WERI-Rb-1 (cell line): ENCODE measurements at regions not wholly inside any gene's neighbourhood (a gene's known extent, or its start where the extent isn't known, plus 50 kb on each side); places are given as distances from the start of the nearest gene placed in this dataset.

Source experiments
- DNase-seq: peaks from one replicate; pipeline ENCODE4 v3.0.0-alpha.2; 2020
- H3K27ac ChIP-seq: fragments of 250-450 bp; sonication (Bioruptor Pico); 2 replicates; pipeline ENCODE4 v1.5.1; 2020; ENCODE audit warnings: mild to moderate bottlenecking, moderate library complexity
- H3K27me3 ChIP-seq: fragments of 250-450 bp; sonication (Bioruptor Pico); 2 replicates; pipeline ENCODE4 v1.5.1; 2021; ENCODE audit warnings: mild to moderate bottlenecking, low read depth, moderate library complexity; ENCODE audit not compliant: insufficient read depth, severe bottlenecking
- H3K36me3 ChIP-seq: fragments of 250-450 bp; sonication (Bioruptor Pico); 2 replicates; pipeline ENCODE4 v1.5.1; 2020; ENCODE audit warnings: mild to moderate bottlenecking, moderate library complexity
- H3K4me3 ChIP-seq: 2 replicates; pipeline ENCODE4 v1.5.1; 2011; ENCODE audit warnings: low read depth, mild to moderate bottlenecking, control low read depth, low read length
- H3K9me3 ChIP-seq: fragments of 250-450 bp; sonication (Bioruptor Pico); 2 replicates; pipeline ENCODE4 v1.5.1; 2021; ENCODE audit warnings: mild to moderate bottlenecking, moderate library complexity; ENCODE audit not compliant: severe bottlenecking
- CTCF ChIP-seq: IDR thresholded peaks from 2 replicates; pipeline ENCODE4 v1.5.1; 2011; ENCODE audit warnings: low read depth, mild to moderate bottlenecking, control low read depth, inconsistent platforms, low read length

GRCh38 chr6:142011156-142011555 lies 121.6 kb upstream of the GJE1 start:
- no peak overlapping the region for H3K27ac ChIP-seq
- DNase-seq: no peak
- H3K36me3 ChIP-seq: no peaks in the 10 kb centered on the region
- H3K9me3 ChIP-seq: no peaks in the 10 kb centered on the region
- no peak overlapping the region for H3K4me3 ChIP-seq
- peaks cover 5% of the 10 kb centered on the region for H3K27me3 ChIP-seq
- TF ChIP-seq CTCF: no peak

GRCh38 chr6:142009647-142010046 lies 123.1 kb upstream of the GJE1 start:
- no peak for TF ChIP-seq CTCF
- Histone ChIP-seq H3K27ac (no peak overlapping the region), H3K27me3 (peaks cover 5% of the 10 kb centered on the region), H3K9me3 (no peaks in the 10 kb centered on the region), H3K4me3 (no peak overlapping the region), H3K36me3 (no peaks in the 10 kb centered on the region)
- DNase-seq: no peak

GRCh38 chr6:142008781-142009180 lies 123.9 kb upstream of the GJE1 start:
- no peaks in the 10 kb centered on the region for H3K36me3 ChIP-seq
- H3K4me3 ChIP-seq: no peak overlapping the region
- no peak for DNase-seq
- H3K27me3 ChIP-seq: peaks cover 3% of the 10 kb centered on the region
- no peaks in the 10 kb centered on the region for H3K9me3 ChIP-seq
- H3K27ac ChIP-seq: no peak overlapping the region
- TF ChIP-seq CTCF: no peak

- Histone ChIP-seq H3K9me3 (no peaks in the 10 kb centered on the region), H3K36me3 (no peaks in the 10 kb centered on the region), H3K4me3 (no peak overlapping the region), H3K27me3 (peaks cover 3% of the 10 kb centered on the region), H3K27ac (no peak overlapping the region)
- no peak for DNase-seq
- no peak for TF ChIP-seq CTCF
These were observed 124.5 kb upstream of the GJE1 start for GRCh38 chr6:142008016-142008735.

GRCh38 chr6:142005021-142005420 lies 127.7 kb upstream of the GJE1 start:
- Histone ChIP-seq H3K27me3 (no peaks in the 10 kb centered on the region), H3K9me3 (no peaks in the 10 kb centered on the region), H3K27ac (no peak overlapping the region), H3K4me3 (no peak overlapping the region), H3K36me3 (no peaks in the 10 kb centered on the region)
- no peak for TF ChIP-seq CTCF
- no peak for DNase-seq

- no peak for TF ChIP-seq CTCF
- H3K27ac ChIP-seq: no peak overlapping the region
- no peaks in the 10 kb centered on the region for H3K27me3 ChIP-seq
- no peaks in the 10 kb centered on the region for H3K9me3 ChIP-seq
- no peak overlapping the region for H3K4me3 ChIP-seq
- H3K36me3 ChIP-seq: no peaks in the 10 kb centered on the region
- DNase-seq: no peak
These were observed 129.8 kb upstream of the GJE1 start for GRCh38 chr6:142002825-142003405.
